GM23338 (cell line): ENCODE measurements at regions not wholly inside any gene's neighbourhood (a gene's known extent, or its start where the extent isn't known, plus 50 kb on each side); places are given as distances from the start of the nearest gene placed in this dataset.

Experiments
- ATAC-seq: fragments of 200-7000 bp; cut with Tn5 transposase; 3 replicates; pipeline ENCODE4 v1.9.1; 2020
- DNase-seq: peaks from one replicate; pipeline ENCODE4 v3.0.0-alpha.2; 2015; ENCODE audit warnings: low spot score
- H2AFZ ChIP-seq: fragments of 200-600 bp; sonication (generic); 2 replicates; pipeline ENCODE4 v1.8.0; 2016; ENCODE audit warnings: antibody characterized with exemption, mild to moderate bottlenecking, moderate library complexity
- H3F3A ChIP-seq: fragments of 200-600 bp; sonication (generic); replicated peaks from 2 replicates; pipeline ENCODE4 v1.8.0; 2017; ENCODE audit warnings: antibody characterized with exemption, mixed run types, low read depth
- H3K27ac ChIP-seq: fragments of 200-600 bp; sonication (generic); 2 replicates; pipeline ENCODE4 v1.6.1; 2016; ENCODE audit warnings: low read depth
- H3K27me3 ChIP-seq: fragments of 200-600 bp; sonication (generic); 2 replicates; pipeline ENCODE4 v1.8.0; 2016; ENCODE audit warnings: mild to moderate bottlenecking, mixed run types, moderate library complexity; ENCODE audit not compliant: insufficient read depth
- H3K36me3 ChIP-seq: fragments of 200-600 bp; sonication (generic); 2 replicates; pipeline ENCODE4 v1.8.0; 2016; ENCODE audit warnings: mild to moderate bottlenecking; ENCODE audit not compliant: insufficient read depth
- H3K4me1 ChIP-seq: fragments of 200-600 bp; sonication (generic); 2 replicates; pipeline ENCODE4 v1.8.0; 2016; ENCODE audit warnings: mild to moderate bottlenecking, moderate library complexity; ENCODE audit not compliant: insufficient read depth
- H3K4me2 ChIP-seq: fragments of 200-600 bp; sonication (generic); 2 replicates; pipeline ENCODE4 v1.7.1; 2017; ENCODE audit warnings: mixed run types
- H3K4me3 ChIP-seq: fragments of 200-600 bp; sonication (generic); 2 replicates; pipeline ENCODE4 v1.6.1; 2016; ENCODE audit warnings: mixed run types
- H3K79me2 ChIP-seq: fragments of 200-600 bp; sonication (generic); replicated peaks from 2 replicates; pipeline ENCODE4 v1.8.0; 2017; ENCODE audit warnings: mild to moderate bottlenecking; ENCODE audit not compliant: insufficient read depth
- H3K9me2 ChIP-seq: fragments of 200-600 bp; sonication (generic); 2 replicates; pipeline ENCODE4 v1.8.0; 2017; ENCODE audit not compliant: insufficient read depth
- H4K20me1 ChIP-seq: fragments of 200-600 bp; sonication (generic); replicated peaks from 2 replicates; pipeline ENCODE4 v1.8.0; 2017; ENCODE audit warnings: mild to moderate bottlenecking; ENCODE audit not compliant: insufficient read depth
- H3K27ac Mint-ChIP-seq: 2 replicates; pipeline ENCODE4 v1.8.0; 2020; ENCODE audit warnings: inconsistent platforms, mild to moderate bottlenecking, moderate library complexity, mixed read lengths
- H3K27me3 Mint-ChIP-seq: 3 replicates; pipeline ENCODE4 v1.8.0; 2022; ENCODE audit warnings: low read depth, mild to moderate bottlenecking, moderate library complexity, mixed read lengths, inconsistent platforms; ENCODE audit not compliant: insufficient read depth, poor library complexity
- H3K36me3 Mint-ChIP-seq: 3 replicates; pipeline ENCODE4 v1.8.0; 2021; ENCODE audit warnings: low read depth, mild to moderate bottlenecking, inconsistent platforms, moderate library complexity, mixed read lengths
- H3K4me1 Mint-ChIP-seq: 3 replicates; pipeline ENCODE4 v1.8.0; 2020; ENCODE audit warnings: mild to moderate bottlenecking, inconsistent platforms, mixed read lengths
- H3K4me3 Mint-ChIP-seq: 3 replicates; pipeline ENCODE4 v1.8.0; 2021; ENCODE audit warnings: moderate library complexity, mild to moderate bottlenecking, inconsistent platforms, mixed read lengths
- H3K9me3 Mint-ChIP-seq: 3 replicates; pipeline ENCODE4 v1.8.0; 2020; ENCODE audit warnings: moderate library complexity, mild to moderate bottlenecking, inconsistent platforms, mixed read lengths
- CREB1 ChIP-seq: fragments of 250-450 bp; sonication (Bioruptor Pico); IDR thresholded peaks from 2 replicates; pipeline ENCODE4 v1.5.0; 2020; ENCODE audit warnings: low read depth, mild to moderate bottlenecking, moderate library complexity
- EZH2 ChIP-seq: fragments of 200-600 bp; sonication (generic); IDR thresholded peaks from one replicate; pipeline ENCODE4 v1.8.0; 2017; ENCODE audit warnings: antibody characterized with exemption, mild to moderate bottlenecking, low read depth; ENCODE audit not compliant: unreplicated experiment
- JUNB ChIP-seq: IDR thresholded peaks from one replicate; pipeline ENCODE4 v1.6.1; 2016; ENCODE audit warnings: antibody characterized with exemption; ENCODE audit not compliant: unreplicated experiment
- NANOG ChIP-seq: IDR thresholded peaks from 2 replicates; pipeline ENCODE4 v1.6.1; 2016; ENCODE audit warnings: antibody characterized with exemption, borderline replicate concordance
- POLR2AphosphoS5 ChIP-seq: IDR thresholded peaks from 2 replicates; pipeline ENCODE4 v1.6.1; 2016; ENCODE audit warnings: antibody characterized with exemption, low read depth
- STAT1 ChIP-seq: IDR thresholded peaks from one replicate; pipeline ENCODE4 v1.6.1; 2016; ENCODE audit warnings: antibody characterized with exemption; ENCODE audit not compliant: unreplicated experiment
- ZNF114 ChIP-seq: fragments of 250-450 bp; sonication (Bioruptor Pico); IDR thresholded peaks from 2 replicates; pipeline ENCODE4 v1.5.0; 2020; ENCODE audit warnings: mild to moderate bottlenecking, moderate library complexity
- ZNF331 ChIP-seq: fragments of 250-450 bp; sonication (Bioruptor Pico); IDR thresholded peaks from 2 replicates; pipeline ENCODE4 v1.5.0; 2020; ENCODE audit warnings: low read depth, mild to moderate bottlenecking, moderate library complexity
- TF ChIP-seq, protein P1 (sequence below): fragments of 250-450 bp; sonication (Bioruptor Pico); IDR thresholded peaks from 2 replicates; pipeline ENCODE4 v1.5.0; 2020; ENCODE audit warnings: mild to moderate bottlenecking, moderate library complexity
- TF ChIP-seq, protein P2 (sequence below): IDR thresholded peaks from 2 replicates; pipeline ENCODE4 v1.6.1; 2016; ENCODE audit warnings: antibody characterized with exemption
- TF ChIP-seq, protein P3 (sequence below): IDR thresholded peaks from one replicate; pipeline ENCODE4 v1.6.1; 2018; ENCODE audit warnings: antibody characterized with exemption; ENCODE audit not compliant: unreplicated experiment
- TF ChIP-seq, protein P4 (sequence below), 2 experiments: fragments of 200-600 bp in 1 of 2; sonication (generic) in 1 of 2; conservative IDR thresholded peaks; 2 replicates each; pipeline versions ENCODE4 v1.5.1 to v1.6.1; 2016 to 2017; ENCODE audit warnings: antibody characterized with exemption in 2 of 2, low read depth in 2 of 2, mild to moderate bottlenecking in 2 of 2, moderate library complexity in 1 of 2

DNA sequence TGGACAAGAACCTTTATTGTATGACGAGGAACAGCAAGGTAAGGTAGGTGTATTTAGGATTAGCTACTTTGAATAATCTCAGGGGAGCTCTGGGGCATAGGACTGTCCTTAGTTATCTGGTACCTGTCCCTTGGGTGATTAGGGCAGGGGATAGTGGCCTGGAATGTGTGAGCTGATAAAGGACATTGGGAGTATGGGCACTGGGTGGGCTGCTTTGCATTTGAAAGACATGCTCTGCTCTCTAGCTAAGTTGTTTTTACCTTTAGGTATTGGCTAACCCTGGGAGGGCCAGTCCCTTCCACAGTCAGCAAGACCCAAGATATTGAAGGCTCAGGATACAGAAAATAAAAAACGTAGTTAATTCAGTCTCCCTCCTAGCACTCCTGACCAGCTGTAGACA is 282.8 kb upstream of the C9orf72 start:
- H3K27ac Mint-ChIP-seq, result no peak overlapping the region
- H2AFZ ChIP-seq, result no peak overlapping the region
- peak; percentile 56 for DNase-seq
- H3K27me3 ChIP-seq, result no peaks in the 10 kb centered on the region
- H3K36me3 Mint-ChIP-seq, result no peaks in the 10 kb centered on the region
- no peak for TF ChIP-seq EZH2
- TF ChIP-seq, protein P1, sequence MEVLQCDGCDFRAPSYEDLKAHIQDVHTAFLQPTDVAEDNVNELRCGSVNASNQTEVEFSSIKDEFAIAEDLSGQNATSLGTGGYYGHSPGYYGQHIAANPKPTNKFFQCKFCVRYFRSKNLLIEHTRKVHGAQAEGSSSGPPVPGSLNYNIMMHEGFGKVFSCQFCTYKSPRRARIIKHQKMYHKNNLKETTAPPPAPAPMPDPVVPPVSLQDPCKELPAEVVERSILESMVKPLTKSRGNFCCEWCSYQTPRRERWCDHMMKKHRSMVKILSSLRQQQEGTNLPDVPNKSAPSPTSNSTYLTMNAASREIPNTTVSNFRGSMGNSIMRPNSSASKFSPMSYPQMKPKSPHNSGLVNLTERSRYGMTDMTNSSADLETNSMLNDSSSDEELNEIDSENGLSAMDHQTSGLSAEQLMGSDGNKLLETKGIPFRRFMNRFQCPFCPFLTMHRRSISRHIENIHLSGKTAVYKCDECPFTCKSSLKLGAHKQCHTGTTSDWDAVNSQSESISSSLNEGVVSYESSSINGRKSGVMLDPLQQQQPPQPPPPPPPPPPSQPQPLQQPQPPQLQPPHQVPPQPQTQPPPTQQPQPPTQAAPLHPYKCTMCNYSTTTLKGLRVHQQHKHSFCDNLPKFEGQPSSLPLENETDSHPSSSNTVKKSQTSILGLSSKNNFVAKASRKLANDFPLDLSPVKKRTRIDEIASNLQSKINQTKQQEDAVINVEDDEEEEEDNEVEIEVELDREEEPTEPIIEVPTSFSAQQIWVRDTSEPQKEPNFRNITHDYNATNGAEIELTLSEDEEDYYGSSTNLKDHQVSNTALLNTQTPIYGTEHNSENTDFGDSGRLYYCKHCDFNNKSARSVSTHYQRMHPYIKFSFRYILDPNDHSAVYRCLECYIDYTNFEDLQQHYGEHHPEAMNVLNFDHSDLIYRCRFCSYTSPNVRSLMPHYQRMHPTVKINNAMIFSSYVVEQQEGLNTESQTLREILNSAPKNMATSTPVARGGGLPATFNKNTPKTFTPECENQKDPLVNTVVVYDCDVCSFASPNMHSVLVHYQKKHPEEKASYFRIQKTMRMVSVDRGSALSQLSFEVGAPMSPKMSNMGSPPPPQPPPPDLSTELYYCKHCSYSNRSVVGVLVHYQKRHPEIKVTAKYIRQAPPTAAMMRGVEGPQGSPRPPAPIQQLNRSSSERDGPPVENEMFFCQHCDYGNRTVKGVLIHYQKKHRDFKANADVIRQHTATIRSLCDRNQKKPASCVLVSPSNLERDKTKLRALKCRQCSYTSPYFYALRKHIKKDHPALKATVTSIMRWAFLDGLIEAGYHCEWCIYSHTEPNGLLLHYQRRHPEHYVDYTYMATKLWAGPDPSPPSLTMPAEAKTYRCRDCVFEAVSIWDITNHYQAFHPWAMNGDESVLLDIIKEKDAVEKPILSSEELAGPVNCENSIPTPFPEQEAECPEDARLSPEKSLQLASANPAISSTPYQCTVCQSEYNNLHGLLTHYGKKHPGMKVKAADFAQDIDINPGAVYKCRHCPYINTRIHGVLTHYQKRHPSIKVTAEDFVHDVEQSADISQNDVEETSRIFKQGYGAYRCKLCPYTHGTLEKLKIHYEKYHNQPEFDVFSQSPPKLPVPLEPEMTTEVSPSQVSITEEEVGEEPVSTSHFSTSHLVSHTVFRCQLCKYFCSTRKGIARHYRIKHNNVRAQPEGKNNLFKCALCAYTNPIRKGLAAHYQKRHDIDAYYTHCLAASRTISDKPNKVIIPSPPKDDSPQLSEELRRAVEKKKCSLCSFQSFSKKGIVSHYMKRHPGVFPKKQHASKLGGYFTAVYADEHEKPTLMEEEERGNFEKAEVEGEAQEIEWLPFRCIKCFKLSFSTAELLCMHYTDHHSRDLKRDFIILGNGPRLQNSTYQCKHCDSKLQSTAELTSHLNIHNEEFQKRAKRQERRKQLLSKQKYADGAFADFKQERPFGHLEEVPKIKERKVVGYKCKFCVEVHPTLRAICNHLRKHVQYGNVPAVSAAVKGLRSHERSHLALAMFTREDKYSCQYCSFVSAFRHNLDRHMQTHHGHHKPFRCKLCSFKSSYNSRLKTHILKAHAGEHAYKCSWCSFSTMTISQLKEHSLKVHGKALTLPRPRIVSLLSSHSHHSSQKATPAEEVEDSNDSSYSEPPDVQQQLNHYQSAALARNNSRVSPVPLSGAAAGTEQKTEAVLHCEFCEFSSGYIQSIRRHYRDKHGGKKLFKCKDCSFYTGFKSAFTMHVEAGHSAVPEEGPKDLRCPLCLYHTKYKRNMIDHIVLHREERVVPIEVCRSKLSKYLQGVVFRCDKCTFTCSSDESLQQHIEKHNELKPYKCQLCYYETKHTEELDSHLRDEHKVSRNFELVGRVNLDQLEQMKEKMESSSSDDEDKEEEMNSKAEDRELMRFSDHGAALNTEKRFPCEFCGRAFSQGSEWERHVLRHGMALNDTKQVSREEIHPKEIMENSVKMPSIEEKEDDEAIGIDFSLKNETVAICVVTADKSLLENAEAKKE (CRISPR knock-in tag), result no peak
- TF ChIP-seq, protein P2, sequence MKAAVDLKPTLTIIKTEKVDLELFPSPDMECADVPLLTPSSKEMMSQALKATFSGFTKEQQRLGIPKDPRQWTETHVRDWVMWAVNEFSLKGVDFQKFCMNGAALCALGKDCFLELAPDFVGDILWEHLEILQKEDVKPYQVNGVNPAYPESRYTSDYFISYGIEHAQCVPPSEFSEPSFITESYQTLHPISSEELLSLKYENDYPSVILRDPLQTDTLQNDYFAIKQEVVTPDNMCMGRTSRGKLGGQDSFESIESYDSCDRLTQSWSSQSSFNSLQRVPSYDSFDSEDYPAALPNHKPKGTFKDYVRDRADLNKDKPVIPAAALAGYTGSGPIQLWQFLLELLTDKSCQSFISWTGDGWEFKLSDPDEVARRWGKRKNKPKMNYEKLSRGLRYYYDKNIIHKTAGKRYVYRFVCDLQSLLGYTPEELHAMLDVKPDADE, result no peak
- no peak for TF ChIP-seq POLR2AphosphoS5
- no peak for TF ChIP-seq ZNF331
- TF ChIP-seq, protein P3, sequence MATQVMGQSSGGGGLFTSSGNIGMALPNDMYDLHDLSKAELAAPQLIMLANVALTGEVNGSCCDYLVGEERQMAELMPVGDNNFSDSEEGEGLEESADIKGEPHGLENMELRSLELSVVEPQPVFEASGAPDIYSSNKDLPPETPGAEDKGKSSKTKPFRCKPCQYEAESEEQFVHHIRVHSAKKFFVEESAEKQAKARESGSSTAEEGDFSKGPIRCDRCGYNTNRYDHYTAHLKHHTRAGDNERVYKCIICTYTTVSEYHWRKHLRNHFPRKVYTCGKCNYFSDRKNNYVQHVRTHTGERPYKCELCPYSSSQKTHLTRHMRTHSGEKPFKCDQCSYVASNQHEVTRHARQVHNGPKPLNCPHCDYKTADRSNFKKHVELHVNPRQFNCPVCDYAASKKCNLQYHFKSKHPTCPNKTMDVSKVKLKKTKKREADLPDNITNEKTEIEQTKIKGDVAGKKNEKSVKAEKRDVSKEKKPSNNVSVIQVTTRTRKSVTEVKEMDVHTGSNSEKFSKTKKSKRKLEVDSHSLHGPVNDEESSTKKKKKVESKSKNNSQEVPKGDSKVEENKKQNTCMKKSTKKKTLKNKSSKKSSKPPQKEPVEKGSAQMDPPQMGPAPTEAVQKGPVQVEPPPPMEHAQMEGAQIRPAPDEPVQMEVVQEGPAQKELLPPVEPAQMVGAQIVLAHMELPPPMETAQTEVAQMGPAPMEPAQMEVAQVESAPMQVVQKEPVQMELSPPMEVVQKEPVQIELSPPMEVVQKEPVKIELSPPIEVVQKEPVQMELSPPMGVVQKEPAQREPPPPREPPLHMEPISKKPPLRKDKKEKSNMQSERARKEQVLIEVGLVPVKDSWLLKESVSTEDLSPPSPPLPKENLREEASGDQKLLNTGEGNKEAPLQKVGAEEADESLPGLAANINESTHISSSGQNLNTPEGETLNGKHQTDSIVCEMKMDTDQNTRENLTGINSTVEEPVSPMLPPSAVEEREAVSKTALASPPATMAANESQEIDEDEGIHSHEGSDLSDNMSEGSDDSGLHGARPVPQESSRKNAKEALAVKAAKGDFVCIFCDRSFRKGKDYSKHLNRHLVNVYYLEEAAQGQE, result no peak
- TF ChIP-seq JUNB, result no peak
- no peak for TF ChIP-seq NANOG
- TF ChIP-seq, protein P4, sequence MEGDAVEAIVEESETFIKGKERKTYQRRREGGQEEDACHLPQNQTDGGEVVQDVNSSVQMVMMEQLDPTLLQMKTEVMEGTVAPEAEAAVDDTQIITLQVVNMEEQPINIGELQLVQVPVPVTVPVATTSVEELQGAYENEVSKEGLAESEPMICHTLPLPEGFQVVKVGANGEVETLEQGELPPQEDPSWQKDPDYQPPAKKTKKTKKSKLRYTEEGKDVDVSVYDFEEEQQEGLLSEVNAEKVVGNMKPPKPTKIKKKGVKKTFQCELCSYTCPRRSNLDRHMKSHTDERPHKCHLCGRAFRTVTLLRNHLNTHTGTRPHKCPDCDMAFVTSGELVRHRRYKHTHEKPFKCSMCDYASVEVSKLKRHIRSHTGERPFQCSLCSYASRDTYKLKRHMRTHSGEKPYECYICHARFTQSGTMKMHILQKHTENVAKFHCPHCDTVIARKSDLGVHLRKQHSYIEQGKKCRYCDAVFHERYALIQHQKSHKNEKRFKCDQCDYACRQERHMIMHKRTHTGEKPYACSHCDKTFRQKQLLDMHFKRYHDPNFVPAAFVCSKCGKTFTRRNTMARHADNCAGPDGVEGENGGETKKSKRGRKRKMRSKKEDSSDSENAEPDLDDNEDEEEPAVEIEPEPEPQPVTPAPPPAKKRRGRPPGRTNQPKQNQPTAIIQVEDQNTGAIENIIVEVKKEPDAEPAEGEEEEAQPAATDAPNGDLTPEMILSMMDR (conservative IDR thresholded peaks at IDR 0.05; ENCODE audit: low read depth in 2 of 2), result no peak
- no peak for TF ChIP-seq STAT1
- TF ChIP-seq ZNF114 (CRISPR knock-in tag), result no peak
- no peak for TF ChIP-seq CREB1 (CRISPR knock-in tag)
- H3K79me2 ChIP-seq, result no peaks in the 10 kb centered on the region
- H3K9me2 ChIP-seq, result peaks cover 2% of the 10 kb centered on the region; the same call in 1 of the 2 replicates
- H3K9me3 Mint-ChIP-seq, result no peaks in the 10 kb centered on the region
- peaks cover 10% of the 10 kb centered on the region for H3K4me1 ChIP-seq
- H3F3A ChIP-seq, result no peaks in the 10 kb centered on the region
- H3K4me3 Mint-ChIP-seq, result no peak overlapping the region
- H3K4me3 ChIP-seq, result no peak overlapping the region
- no peak overlapping the region for H3K4me2 ChIP-seq
- no peaks in the 10 kb centered on the region for H3K36me3 ChIP-seq
- peaks cover 2% of the 10 kb centered on the region for H3K27me3 Mint-ChIP-seq
- peak; percentile 99 for ATAC-seq
- H4K20me1 ChIP-seq, result no peaks in the 10 kb centered on the region
- H3K27ac ChIP-seq, result no peak overlapping the region
- H3K4me1 Mint-ChIP-seq, result peaks cover 17% of the 10 kb centered on the region
